Natural killer cell (primary cell): ENCODE measurements at regions not wholly inside any gene's neighbourhood (a gene's known extent, or its start where the extent isn't known, plus 50 kb on each side); places are given as distances from the start of the nearest gene placed in this dataset.

Experiments
- ATAC-seq, 3 donors: fragments of 150-1000 bp in 2 of 3; fragments of 200-7000 bp in 1 of 3; cut with Tn5 transposase; 1 replicate in 1 of 3; 2 replicates in 2 of 3; pipeline ENCODE4 v1.10.0; 2021; ENCODE audit warnings: mild to moderate bottlenecking in 2 of 3, moderate library complexity in 2 of 3
- DNase-seq, 2 donors: peaks; one replicate each; pipeline versions ENCODE4 v3.0.0 to v3.0.0-alpha.2; 2013 to 2021; ENCODE audit warnings: mixed read lengths in 1 of 2
- H3K27ac ChIP-seq: one replicate; pipeline ENCODE4 v1.5.1; 2013; ENCODE audit warnings: mild to moderate bottlenecking, low read length
- H3K27me3 ChIP-seq: one replicate; pipeline ENCODE4 v1.6.1; 2013; ENCODE audit warnings: low read length; ENCODE audit not compliant: control insufficient read depth, insufficient read depth
- H3K36me3 ChIP-seq: one replicate; pipeline ENCODE4 v1.6.1; 2013; ENCODE audit warnings: low read length; ENCODE audit not compliant: control insufficient read depth, insufficient read depth
- H3K4me1 ChIP-seq: one replicate; pipeline ENCODE4 v1.6.1; 2013; ENCODE audit warnings: low read length; ENCODE audit not compliant: control insufficient read depth, insufficient read depth
- H3K4me3 ChIP-seq: one replicate; pipeline ENCODE4 v1.5.1; 2013; ENCODE audit warnings: low read length
- H3K9me3 ChIP-seq: one replicate; pipeline ENCODE4 v1.6.1; 2013; ENCODE audit warnings: low read length; ENCODE audit not compliant: control insufficient read depth, insufficient read depth
- H3K27ac Mint-ChIP-seq, 2 donors: one replicate each; pipeline ENCODE4 v1.8.0; 2022; ENCODE audit warnings: mild to moderate bottlenecking in 2 of 2, mixed read lengths in 2 of 2, moderate library complexity in 1 of 2
- H3K27me3 Mint-ChIP-seq, 2 donors: one replicate each; pipeline ENCODE4 v1.8.0; 2022; ENCODE audit warnings: low read depth in 2 of 2, mixed read lengths in 2 of 2
- H3K36me3 Mint-ChIP-seq: one replicate; pipeline ENCODE4 v1.8.0; 2022; ENCODE audit warnings: mixed read lengths
- H3K4me1 Mint-ChIP-seq, 2 donors: one replicate each; pipeline ENCODE4 v1.8.0; 2022; ENCODE audit warnings: mixed read lengths in 2 of 2
- H3K4me3 Mint-ChIP-seq: one replicate; pipeline ENCODE4 v1.8.0; 2022; ENCODE audit warnings: mild to moderate bottlenecking, moderate library complexity, mixed read lengths
- H3K9me3 Mint-ChIP-seq, 2 donors: one replicate each; pipeline ENCODE4 v1.8.0; 2022; ENCODE audit warnings: mixed read lengths in 2 of 2
- CTCF ChIP-seq: fragments of 200-600 bp; IDR thresholded peaks from one replicate; pipeline ENCODE4 v1.8.0; 2022; ENCODE audit warnings: antibody characterized with exemption
- WGBS: methylation state at CpG from one replicate; pipeline ENCODE4 v1.1.7; 2013; ENCODE audit warnings: missing lambda C conversion rate; ENCODE audit not compliant: insufficient coverage; 5-methylcytosine and 5-hydroxymethylcytosine counted together
- intact Hi-C: fragments of 100-400 bp; cut with micrococcal nuclease; formaldehyde crosslinking; loops from one replicate; pipeline ENCODE4 v1.14.2; 2022

GRCh38 chr7:138308136-138308535 lies 151.9 kb upstream of the TRIM24 start:
- Mint-ChIP-seq H3K4me3 (no peak overlapping the region), H3K36me3 (no peaks in the 10 kb centered on the region), H3K27me3 (no peaks in the 10 kb centered on the region), H3K4me1 (no peaks in the 10 kb centered on the region), H3K9me3 (no peaks in the 10 kb centered on the region), H3K27ac (no peak overlapping the region)
- H3K27me3 ChIP-seq, result no peaks in the 10 kb centered on the region
- H3K9me3 ChIP-seq, result no peaks in the 10 kb centered on the region
- H3K36me3 ChIP-seq, result no peaks in the 10 kb centered on the region
- DNase-seq (no peak), ATAC-seq (no peak)
- no peak for TF ChIP-seq CTCF
- no peaks in the 10 kb centered on the region for H3K4me1 ChIP-seq
- intact Hi-C loops, result no loop called here
- WGBS, result no CpG with 5 or more reads among the region's 1 CpG
- no peak overlapping the region for H3K4me3 ChIP-seq
- no peak overlapping the region for H3K27ac ChIP-seq

DNA sequence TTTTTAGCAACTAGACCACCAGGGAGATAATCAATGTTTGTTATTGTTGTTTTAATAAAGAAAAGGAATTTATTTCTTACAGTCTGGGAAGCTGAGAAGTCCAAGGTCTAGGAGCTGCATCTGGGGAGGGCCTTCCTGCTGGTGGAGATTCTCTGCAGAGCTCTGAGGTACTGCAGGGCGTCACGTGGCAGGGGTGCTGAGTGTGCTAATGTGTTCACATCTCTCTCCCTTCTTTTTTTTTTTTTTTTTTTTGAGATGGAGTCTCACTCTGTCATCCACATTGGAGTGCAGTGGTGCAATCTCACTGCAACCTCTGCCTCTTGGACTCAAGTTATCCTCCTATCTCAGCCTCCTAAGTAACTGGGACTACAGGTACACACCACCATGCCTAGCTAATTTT lies 150.9 kb upstream of the TRIM24 start:
- Histone ChIP-seq H3K9me3 (no peaks in the 10 kb centered on the region), H3K4me1 (no peaks in the 10 kb centered on the region), H3K4me3 (no peak overlapping the region), H3K27ac (no peak overlapping the region), H3K36me3 (no peaks in the 10 kb centered on the region), H3K27me3 (no peaks in the 10 kb centered on the region)
- Mint-ChIP-seq H3K4me1 (no peaks in the 10 kb centered on the region), H3K9me3 (peaks cover 0 to 2% of the 10 kb centered on the region in 2 donors), H3K4me3 (no peak overlapping the region), H3K36me3 (no peaks in the 10 kb centered on the region), H3K27ac (no peak overlapping the region), H3K27me3 (no peaks in the 10 kb centered on the region)
- intact Hi-C loops, result no loop called here
- TF ChIP-seq CTCF, result no peak
- DNase-seq (no peak), ATAC-seq (no peak)
- WGBS, result no CpG with 5 or more reads among the region's 2 CpGs

DNA sequence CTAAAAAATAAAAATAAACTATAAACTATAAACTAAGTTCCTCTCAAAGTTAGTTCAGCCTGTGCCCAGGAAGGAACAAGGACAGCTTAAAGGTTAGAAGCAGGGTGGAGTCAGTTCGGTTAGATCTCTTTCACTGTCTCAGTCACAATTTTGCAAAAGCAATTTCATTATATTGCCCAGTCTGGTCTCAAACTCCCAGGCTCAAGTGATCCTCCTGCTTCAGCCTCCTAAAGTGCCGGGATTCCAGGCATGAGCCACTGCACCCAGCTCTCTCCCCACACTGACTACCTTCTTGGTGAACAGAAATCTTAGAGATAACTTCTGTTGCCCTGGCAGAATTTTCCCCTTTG lies 146.3 kb upstream of the TRIM24 start:
- Mint-ChIP-seq H3K4me1 (no peaks in the 10 kb centered on the region), H3K27me3 (no peaks in the 10 kb centered on the region), H3K4me3 (no peak overlapping the region), H3K36me3 (no peaks in the 10 kb centered on the region), H3K9me3 (peaks cover 0 to 4% of the 10 kb centered on the region in 2 donors), H3K27ac (no peak overlapping the region)
- no peaks in the 10 kb centered on the region for H3K9me3 ChIP-seq
- ATAC-seq, result no peak
- no peaks in the 10 kb centered on the region for H3K4me1 ChIP-seq
- DNase-seq, result no peak
- WGBS, result 92% methylated on average over 2 of the region's 2 CpGs
- no peak overlapping the region for H3K4me3 ChIP-seq
- H3K27me3 ChIP-seq, result no peaks in the 10 kb centered on the region
- H3K27ac ChIP-seq, result no peak overlapping the region
- no peaks in the 10 kb centered on the region for H3K36me3 ChIP-seq
- TF ChIP-seq CTCF, result no peak
- intact Hi-C loops, result no loop called here

- ATAC-seq, result no peak
- no peak for TF ChIP-seq CTCF
- Histone ChIP-seq H3K9me3 (no peaks in the 10 kb centered on the region), H3K4me1 (no peaks in the 10 kb centered on the region), H3K4me3 (no peak overlapping the region), H3K36me3 (no peaks in the 10 kb centered on the region), H3K27me3 (no peaks in the 10 kb centered on the region), H3K27ac (no peak overlapping the region)
- no peak for DNase-seq
- intact Hi-C loops, result no loop called here
- H3K36me3 Mint-ChIP-seq, result no peaks in the 10 kb centered on the region
- WGBS, result 92% methylated on average over 2 of the region's 4 CpGs
- H3K9me3 Mint-ChIP-seq, result peaks cover 0 to 4% of the 10 kb centered on the region in 2 donors
- no peak overlapping the region for H3K4me3 Mint-ChIP-seq
- no peak overlapping the region for H3K27ac Mint-ChIP-seq
- no peaks in the 10 kb centered on the region for H3K27me3 Mint-ChIP-seq
- H3K4me1 Mint-ChIP-seq, result no peaks in the 10 kb centered on the region
These were observed 143.5 kb upstream of the TRIM24 start for GRCh38 chr7:138316421-138317043.
